Lung microvascular endothelial cell (primary cell): ENCODE measurements at regions not wholly inside any gene's neighbourhood (a gene's known extent, or its start where the extent isn't known, plus 50 kb on each side); places are given as distances from the start of the nearest gene placed in this dataset.
"Not testable (repeated sequence)": the region's sequence is repeated elsewhere in the genome, so short reads cannot be mapped to it uniquely, and the experiment has no call there.

Experiments used
- DNase-seq, 2 donors: peaks; one replicate each; pipeline versions ENCODE4 v3.0.0 to v3.0.0-alpha.2; 2010; ENCODE audit warnings: low read depth in 2 of 2

DNA sequence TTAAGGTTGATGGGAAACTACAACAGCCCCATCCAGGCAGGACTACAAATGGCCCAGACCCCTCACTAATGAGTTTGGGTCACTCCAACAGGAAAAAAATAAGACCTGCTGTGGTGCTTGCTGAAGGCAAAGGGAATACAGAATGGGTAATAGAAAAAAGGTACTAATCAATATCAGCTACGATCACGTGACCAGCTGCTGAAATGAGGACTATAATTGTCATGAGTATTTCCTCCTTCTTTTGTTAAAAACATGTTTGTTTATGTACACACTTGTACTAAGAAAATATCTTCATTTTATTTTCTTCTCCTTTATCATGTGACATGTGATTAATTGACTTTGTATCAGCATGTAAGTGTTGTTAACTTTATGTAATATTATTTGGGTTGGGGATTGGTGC lies 199.9 kb downstream of the GJA1 start:
- no peak for DNase-seq

GRCh38 chr6:121636217-121636616 lies 200.8 kb downstream of the GJA1 start:
- not testable (repeated sequence) for DNase-seq

- DNase-seq, result no peak
These were observed 203.6 kb downstream of the GJA1 start for GRCh38 chr6:121639021-121639420.

- no peak for DNase-seq
These were observed 205.7 kb downstream of the GJA1 start for GRCh38 chr6:121641158-121641557.

DNA sequence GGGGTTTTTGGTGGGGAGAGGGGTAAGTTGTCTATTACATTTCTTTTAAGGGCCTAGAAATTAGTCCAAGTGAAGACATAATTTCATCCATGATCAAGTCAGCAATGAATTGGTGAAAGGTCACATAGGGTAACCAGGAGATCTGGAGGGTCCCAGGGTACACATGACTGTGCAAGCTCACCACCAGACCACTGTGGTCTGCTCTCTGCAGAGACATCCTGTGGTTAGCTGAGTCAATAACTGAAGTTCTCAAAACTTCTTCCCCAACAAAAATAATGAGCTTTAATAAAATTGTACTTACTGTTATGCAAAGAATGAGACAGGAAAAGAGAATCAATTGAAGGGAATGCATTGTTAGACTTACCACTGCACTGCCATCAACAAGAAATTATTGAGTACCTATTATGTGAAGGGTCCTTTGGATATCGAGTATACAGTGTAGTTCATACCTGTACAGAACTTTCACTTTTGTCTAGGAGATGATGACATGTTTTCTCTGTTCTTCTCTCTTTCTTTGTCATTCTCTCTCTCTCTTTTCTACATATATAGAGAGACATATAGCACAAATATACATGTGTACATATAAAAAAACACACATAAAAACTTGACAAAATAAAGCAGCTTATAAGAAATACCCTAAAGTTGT lies 209.8 kb downstream of the GJA1 start:
- DNase-seq, result no peak

DNA sequence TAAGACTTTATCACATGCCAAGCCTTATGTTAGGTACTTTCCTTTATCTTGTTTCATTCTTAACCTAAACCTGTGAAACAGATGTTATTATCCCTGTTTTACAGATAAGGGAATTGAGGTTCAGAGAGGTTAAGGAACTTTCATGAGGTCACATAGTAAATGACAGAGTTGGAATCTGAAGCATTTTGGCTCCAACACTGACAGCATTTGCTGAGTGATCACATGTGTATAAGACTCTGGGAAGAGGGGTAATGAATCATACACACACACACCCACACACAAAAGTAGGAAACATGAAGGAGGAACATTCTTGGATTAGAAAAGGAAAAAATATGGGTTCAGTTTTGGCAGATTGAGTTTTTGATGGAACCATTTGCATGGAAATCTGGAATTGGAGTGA lies 212.5 kb downstream of the GJA1 start:
- DNase-seq, result peak; percentile 39 to 82

GRCh38 chr6:121649951-121650350 lies 214.5 kb downstream of the GJA1 start:
- no peak for DNase-seq

- peak; percentile 89 to 98 for DNase-seq
These were observed 216.0 kb downstream of the GJA1 start for GRCh38 chr6:121651420-121651819.

GRCh38 chr6:121652223-121652622 lies 216.8 kb downstream of the GJA1 start:
- DNase-seq, result peak; percentile 61 to 85

DNA sequence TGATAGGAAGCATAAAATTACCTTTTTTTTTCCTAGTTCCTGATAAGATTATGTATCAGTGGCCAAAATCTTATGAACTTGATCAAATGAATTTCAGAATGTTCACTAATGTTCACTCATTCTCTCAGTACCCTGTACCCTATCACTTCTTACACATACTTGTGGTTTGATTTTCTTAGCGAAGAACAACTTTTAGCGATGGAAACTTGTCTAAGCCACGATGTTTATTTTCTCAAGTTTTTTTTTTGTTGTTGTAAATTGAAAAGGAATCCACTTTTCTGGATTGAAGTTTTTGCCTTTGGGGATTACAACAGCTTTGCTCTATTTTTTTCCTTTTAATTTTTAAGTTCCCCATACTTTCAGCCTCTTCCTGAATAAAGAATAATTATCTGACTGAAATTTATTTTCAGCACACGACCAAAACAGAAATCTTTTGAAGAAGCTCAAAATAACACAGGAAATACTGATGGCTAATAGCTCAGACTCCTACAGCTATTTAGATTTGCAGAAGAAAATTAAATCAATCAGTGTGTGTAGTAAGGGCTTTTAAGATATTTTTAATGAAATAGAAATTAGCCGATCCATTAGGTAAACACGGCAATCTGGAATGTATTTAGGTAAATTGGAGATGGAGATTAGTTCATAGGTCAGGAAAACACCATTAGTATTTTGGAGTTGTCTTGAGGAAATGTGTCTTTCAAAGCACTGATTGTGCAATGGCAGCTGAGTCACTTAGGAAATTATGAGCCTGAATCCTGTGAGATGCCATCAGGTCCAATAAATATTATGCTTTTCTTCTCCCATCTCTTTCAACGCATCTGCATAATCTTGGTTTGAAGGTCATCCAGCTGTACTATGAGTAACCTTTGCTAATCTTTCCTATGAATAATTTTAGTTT lies 217.5 kb downstream of the GJA1 start:
- DNase-seq, result peak; percentile 68 to 93

GRCh38 chr6:121653624-121654008 lies 218.2 kb downstream of the GJA1 start:
- no peak for DNase-seq

DNA sequence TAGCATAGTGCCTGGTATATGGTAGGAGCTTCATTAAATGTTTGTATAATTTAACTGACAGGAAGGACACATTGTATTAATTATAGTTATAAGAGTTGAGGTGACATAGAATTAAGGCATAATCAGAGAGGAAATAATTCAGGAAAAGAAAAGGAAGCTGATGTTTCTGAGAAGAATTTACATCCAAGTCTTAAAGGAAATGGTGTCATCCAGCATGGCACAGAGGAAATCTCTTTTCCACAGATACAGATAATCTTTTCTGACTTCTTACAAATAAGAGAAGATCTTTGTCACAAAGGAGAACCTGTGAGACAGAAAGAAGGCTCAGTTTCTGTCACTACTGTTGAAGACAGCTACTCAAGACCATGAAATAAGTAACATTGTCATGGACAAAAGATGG lies 222.5 kb downstream of the GJA1 start:
- DNase-seq, result peak in 1 of 2 donors; percentile 73

DNA sequence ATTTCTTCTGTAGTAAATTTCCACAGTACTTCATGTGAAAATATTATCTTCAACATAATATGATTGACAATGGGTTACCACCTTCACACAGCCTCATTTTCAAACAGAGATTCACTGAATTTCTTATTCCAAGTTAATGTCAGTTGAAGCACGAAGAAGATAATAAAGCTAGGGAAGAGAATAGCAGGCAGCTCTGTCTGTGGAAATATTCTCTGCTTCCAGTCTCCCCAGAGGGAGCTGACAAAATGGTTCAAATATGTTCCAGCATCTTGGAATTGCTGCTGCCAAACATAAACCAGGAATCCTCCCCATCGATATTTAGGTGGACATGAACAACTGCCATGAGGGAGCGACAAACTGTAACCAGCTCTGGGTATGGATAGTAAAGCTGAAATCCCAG lies 224.8 kb downstream of the GJA1 start:
- no peak for DNase-seq

GRCh38 chr6:121663292-121663810 lies 227.9 kb downstream of the GJA1 start:
- DNase-seq, result no peak

DNA sequence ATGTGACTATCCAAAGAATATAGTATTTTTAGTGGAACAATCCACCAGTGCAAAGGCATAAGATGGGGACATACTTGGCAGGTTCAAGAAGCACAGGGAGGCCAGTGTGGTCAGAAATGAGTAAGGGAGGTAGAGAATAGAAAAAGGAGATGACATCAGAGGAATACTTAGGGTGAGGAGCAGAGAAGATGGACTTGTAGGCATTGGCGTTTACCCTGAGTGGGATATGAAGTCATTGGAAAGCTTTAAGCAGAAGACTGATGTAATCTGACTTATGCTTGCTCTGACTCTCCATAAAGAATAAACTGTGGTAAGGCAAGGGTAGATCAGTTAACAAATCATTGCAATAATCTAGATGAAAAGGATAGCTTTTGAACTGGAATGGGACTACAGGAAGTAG lies 228.7 kb downstream of the GJA1 start:
- no peak for DNase-seq

- DNase-seq, result peak; percentile 67 to 91
These were observed 231.4 kb downstream of the GJA1 start for GRCh38 chr6:121666814-121667213.

GRCh38 chr6:121668259-121668658 lies 232.8 kb downstream of the GJA1 start:
- DNase-seq, result no peak

- DNase-seq, result no peak
These were observed 235.1 kb downstream of the GJA1 start for GRCh38 chr6:121670511-121670910.

- DNase-seq, result no peak
These were observed 242.1 kb downstream of the GJA1 start for GRCh38 chr6:121677571-121677970.

- no peak for DNase-seq
These were observed 242.8 kb downstream of the GJA1 start for GRCh38 chr6:121678245-121678644.

GRCh38 chr6:121680058-121680457 lies 244.6 kb downstream of the GJA1 start:
- no peak for DNase-seq

- DNase-seq, result no peak
These were observed 247.2 kb downstream of the GJA1 start for GRCh38 chr6:121682666-121683065.

DNA sequence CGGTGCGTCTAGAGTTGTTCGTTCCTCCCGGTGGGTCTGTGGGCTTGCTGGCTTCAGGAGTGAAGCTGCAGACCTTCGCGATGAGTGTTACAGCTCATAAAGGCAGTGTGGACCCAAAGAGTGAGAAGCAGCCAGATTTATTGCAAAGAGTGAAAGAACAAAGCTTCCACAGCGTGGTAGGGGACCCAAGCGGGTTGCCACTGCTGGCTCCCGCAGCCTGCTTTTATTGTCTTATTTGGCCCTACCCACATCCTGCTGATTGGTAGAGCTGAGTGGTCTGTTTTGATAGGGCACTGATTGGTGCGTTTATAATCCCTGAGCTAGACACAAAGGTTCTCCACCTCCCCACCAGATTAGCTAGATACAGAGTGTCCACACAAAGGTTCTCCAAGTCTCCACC lies 250.4 kb downstream of the GJA1 start:
- not testable (repeated sequence) for DNase-seq
